Occipital lobe (tissue), 1 donor: ENCODE measurements at regions not wholly inside any gene's neighbourhood (a gene's known extent, or its start where the extent isn't known, plus 50 kb on each side); places are given as distances from the start of the nearest gene placed in this dataset.
"Not testable (repeated sequence)": the region's sequence is repeated elsewhere in the genome, so short reads cannot be mapped to it uniquely, and the experiment has no call there.

Experiments used
- DNase-seq: peaks from one replicate; lab custom pipeline; 2025; lab: John Stamatoyannopoulos, UW

- DNase-seq, result not testable (repeated sequence)
These were observed 1380.1 kb downstream of the SI start for GRCh38 chr3:163698221-163698620.

GRCh38 chr3:163692494-163692893 lies 1385.8 kb downstream of the SI start:
- DNase-seq, result no peak

- DNase-seq, result no peak
These were observed 1393.6 kb downstream of the SI start for GRCh38 chr3:163684651-163685050.

- DNase-seq, result no peak
These were observed 1405.3 kb downstream of the SI start for GRCh38 chr3:163672954-163673353.

GRCh38 chr3:163671201-163671600 lies 1407.1 kb downstream of the SI start:
- DNase-seq, result no peak

- no peak for DNase-seq
These were observed 1413.8 kb downstream of the SI start for GRCh38 chr3:163664466-163664865.

- DNase-seq, result no peak
These were observed 1421.2 kb downstream of the SI start for GRCh38 chr3:163657088-163657487.

GRCh38 chr3:163655021-163655420 lies 1423.3 kb downstream of the SI start:
- DNase-seq, result no peak

GRCh38 chr3:163644172-163644571 lies 1434.1 kb downstream of the SI start:
- no peak for DNase-seq

GRCh38 chr3:163632722-163633121 lies 1445.6 kb downstream of the SI start:
- no peak for DNase-seq

GRCh38 chr3:163626753-163627152 lies 1451.5 kb downstream of the SI start:
- no peak for DNase-seq

GRCh38 chr3:163622384-163622783 lies 1455.9 kb downstream of the SI start:
- no peak for DNase-seq

- no peak for DNase-seq
These were observed 1463.4 kb downstream of the SI start for GRCh38 chr3:163614886-163615285.

GRCh38 chr3:163605915-163606314 lies 1472.4 kb downstream of the SI start:
- no peak for DNase-seq

GRCh38 chr3:163601426-163601825 lies 1476.9 kb downstream of the SI start:
- DNase-seq, result no peak

- DNase-seq, result no peak
These were observed 1491.0 kb downstream of the SI start for GRCh38 chr3:163587342-163587741.

- DNase-seq, result no peak
These were observed 1495.3 kb downstream of the SI start for GRCh38 chr3:163582967-163583366.

- no peak for DNase-seq
These were observed 1501.0 kb downstream of the SI start for GRCh38 chr3:163577271-163577670.

GRCh38 chr3:163576314-163576713 lies 1502.0 kb downstream of the SI start:
- DNase-seq, result no peak

GRCh38 chr3:163573324-163573723 lies 1505.0 kb downstream of the SI start:
- no peak for DNase-seq

GRCh38 chr3:163572856-163573255 lies 1505.4 kb downstream of the SI start:
- no peak for DNase-seq

GRCh38 chr3:163563485-163563884 lies 1514.8 kb downstream of the SI start:
- no peak for DNase-seq

GRCh38 chr3:163562625-163563024 lies 1515.7 kb downstream of the SI start:
- DNase-seq, result no peak

- no peak for DNase-seq
These were observed 1517.1 kb downstream of the SI start for GRCh38 chr3:163561151-163561550.

GRCh38 chr3:163560459-163560858 lies 1517.8 kb downstream of the SI start:
- DNase-seq, result no peak
